GM21737 (cell line): ENCODE measurements at regions not wholly inside any gene's neighbourhood (a gene's known extent, or its start where the extent isn't known, plus 50 kb on each side); places are given as distances from the start of the nearest gene placed in this dataset.

Experiments used
- ATAC-seq: cut with Tn5 transposase; IDR thresholded peaks from one replicate; pipeline ENCODE4 v1.9.1; 2021; ENCODE audit warnings: mild to moderate bottlenecking, moderate library complexity; ENCODE audit not compliant: unreplicated experiment

DNA sequence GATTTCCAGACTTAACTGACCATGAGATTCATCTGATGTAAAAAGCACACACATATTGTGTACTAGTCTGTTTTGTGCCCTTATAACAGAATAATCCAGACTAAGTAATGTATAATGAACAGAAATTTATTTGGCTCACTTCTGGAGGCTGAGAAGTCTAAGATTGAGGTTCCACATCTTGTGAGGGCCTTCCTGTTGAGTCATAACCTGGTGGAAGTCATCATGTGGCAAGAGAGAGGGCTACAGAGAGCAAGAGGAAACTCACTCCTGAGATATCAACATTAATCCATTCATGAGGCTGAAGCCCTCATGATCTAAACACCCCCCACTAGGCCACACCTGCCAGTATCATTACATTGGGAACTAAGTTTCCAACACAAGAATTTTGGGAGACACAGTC lies 977.6 kb downstream of the MCTP2 start:
- ATAC-seq, result no peak

DNA sequence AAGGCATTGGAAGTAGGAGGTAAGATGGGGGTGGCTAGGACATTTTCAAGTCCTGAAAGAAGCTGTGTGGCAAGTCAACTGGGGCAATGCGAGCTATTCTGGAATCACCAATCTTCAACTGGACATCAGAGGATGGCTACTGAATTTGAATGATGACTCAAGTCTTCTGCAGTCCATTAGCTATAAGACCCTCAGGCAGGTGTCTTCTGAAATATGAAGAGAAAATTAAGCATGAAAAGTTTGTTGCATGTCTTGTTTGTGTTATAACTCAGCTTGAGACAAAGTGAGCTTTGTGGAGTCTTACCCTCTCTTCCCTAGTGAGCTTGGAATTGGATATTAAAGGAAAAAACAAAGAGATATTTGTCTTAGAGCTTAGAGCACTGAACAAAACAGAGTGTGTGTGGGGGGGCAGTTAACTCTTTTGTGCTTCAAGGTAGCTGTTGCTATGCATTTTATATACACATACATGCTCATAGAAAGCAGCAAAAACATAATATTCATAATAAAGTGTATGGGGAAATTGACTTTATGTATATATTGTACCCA lies 979.1 kb downstream of the MCTP2 start:
- ATAC-seq, result no peak

DNA sequence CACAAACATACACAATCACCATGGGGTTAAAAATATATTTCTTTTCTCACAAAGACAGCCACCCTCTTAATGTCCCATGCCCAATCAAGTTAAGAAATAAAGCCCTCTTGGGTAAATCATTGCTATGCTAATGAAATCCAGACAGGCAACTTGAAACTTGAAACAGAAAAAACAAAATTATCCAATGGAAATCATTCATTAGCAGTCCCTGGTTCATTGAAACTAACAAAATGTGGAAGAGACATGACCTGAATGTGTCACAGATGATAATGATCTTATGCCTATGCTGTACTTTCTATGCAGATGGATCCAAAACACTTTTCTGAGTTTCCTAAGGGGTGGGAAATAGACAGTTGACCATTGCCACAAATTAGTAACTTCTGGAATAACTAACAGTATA lies 983.7 kb downstream of the MCTP2 start:
- ATAC-seq, result no peak

DNA sequence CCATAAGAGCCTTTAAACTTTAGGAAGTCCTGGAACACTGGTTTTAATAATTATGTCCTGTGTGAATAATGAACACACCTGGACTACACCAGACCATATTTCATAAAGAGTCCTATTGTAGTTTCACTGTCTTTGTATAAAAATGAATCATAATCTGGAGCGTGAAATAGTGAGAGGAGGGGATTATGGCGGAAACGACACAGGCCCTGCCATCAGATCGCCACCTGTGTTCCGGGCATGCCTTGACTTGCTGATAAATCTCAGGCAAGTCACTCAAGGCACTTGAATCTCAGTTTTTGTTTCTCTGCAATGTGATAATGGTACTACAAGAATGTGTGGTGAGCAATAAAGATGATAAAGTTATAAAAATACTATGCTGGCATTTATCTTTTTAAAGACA lies 995.5 kb downstream of the MCTP2 start:
- no peak for ATAC-seq

DNA sequence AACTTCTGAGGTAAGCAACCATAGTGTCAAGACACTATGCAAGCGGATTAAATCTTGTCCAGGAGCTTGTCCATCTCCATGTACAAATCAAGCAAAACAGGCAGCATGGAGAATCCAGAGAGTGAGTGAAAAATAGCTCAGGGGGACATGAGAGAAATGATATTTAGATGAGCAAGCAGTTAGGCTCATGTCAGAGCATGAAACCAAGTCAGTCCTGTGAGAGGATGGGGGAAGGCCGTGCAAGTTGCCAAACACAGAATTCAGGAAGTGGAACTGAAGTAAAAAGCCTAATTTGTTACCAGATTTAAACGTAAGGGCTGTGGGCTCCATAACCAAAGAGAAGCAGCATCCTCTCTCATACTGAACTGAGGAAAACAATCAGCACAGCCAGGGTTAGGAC lies 995.9 kb downstream of the MCTP2 start:
- no peak for ATAC-seq

DNA sequence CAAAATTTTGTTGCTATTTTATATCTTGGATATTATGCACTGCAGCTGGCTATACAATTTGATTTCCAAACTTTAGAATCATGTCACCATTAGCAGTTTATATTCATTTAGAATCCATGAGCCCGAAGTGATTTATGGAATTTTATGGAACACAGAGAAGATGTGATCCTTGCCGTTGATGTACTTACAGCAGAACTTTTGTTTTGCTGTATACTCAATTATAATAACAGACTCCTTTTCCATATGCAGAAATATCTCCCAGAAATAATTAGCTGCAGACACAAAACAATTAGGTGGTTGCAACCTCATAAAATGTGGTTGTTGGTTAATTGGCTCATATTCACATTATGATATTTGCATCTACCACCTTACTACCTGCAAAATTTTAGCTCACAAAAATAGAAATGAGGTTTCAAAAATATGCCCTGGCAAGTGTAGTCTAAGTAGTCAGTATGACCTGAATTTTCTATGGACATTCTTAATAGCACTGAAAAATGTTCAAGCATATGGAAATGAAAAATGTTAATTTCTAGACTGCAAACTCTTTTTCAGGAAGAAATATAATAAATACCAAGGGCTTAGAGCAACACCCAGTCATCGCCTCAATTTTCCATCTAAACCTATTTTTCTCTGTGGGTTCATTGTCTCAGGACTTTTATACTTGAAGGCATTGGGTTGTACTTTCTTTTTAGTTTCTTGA lies 997.6 kb downstream of the MCTP2 start:
- ATAC-seq, result no peak

DNA sequence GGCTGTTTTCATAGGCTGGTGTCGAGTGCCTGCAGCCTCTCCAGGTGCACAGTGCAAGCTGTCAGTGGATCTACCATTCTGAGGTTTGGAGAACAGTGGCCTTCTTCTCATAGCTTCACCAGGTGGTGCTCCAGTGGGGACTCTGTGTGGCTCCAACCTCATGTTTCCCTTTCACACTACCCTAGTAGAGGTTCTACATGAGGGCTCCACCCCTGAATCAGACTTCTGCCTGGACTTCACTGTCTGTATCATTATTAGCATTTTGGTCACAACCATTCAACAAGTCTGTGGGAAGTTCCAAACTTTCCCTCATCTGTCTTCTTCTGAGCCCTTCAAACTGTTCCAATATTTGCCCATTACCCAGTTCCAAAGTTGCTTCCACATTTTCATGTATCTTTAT lies 1003.7 kb downstream of the MCTP2 start:
- ATAC-seq, result no peak

DNA sequence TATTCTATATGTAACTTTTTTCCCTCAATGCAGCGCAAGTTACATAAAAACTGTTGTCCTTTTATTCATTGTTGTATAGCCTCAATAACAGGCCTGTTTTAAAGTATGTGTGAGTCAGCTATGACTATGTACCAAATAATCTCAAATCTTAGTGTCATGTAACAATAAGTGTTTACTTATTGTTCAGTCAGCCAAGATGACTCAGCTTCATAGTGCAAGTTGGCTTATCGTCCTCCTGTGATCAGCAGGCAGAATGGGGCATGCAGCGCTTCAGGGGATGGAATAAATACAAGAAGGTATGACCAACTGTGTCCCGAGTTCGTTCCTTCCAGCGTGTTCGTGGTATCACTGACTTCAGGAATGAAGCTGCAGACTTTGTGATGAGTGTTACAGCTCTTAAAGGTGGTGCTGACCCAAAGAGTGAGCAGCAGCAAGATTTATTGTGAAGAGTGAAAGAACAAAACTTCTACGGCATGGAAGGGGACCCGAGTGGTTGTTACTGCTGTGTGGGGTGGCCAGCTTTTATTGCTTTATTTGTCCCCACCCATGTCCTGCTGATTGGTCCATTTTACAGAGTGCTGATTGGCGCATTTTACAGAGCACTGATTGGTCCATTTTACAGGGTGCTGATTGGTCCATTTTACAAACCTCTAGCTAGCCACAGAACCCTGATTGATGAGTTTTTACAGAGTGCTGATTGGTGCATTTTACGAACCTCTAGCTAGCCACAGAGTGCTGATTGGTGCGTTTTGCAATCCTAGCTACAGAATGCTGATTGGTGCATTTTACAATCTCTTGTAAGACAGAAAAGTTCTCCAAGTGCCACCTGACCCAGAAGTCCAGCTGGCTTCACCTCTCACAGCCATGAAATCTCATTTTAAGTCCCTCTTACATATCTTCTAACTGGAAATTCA lies 1016.0 kb downstream of the MCTP2 start:
- ATAC-seq, result no peak

DNA sequence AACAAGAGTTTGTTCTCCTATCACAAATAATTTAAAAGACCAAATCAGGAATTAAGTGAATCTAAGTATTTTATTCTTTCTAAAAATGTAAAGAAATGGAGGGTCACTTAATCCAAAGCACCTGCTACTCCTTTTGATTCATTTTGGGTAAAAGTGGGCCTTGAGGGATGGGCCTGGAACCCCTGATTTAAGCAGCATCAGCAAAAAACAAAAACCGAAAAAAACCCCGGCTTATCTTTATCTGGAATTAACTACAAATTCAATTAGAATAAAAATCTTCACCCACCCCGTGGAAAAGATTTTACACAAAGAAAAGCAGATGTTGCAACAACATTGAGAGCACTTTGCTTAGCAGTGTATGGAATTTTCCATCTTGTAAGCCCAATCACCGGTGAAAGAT lies 1018.2 kb downstream of the MCTP2 start:
- ATAC-seq, result no peak

DNA sequence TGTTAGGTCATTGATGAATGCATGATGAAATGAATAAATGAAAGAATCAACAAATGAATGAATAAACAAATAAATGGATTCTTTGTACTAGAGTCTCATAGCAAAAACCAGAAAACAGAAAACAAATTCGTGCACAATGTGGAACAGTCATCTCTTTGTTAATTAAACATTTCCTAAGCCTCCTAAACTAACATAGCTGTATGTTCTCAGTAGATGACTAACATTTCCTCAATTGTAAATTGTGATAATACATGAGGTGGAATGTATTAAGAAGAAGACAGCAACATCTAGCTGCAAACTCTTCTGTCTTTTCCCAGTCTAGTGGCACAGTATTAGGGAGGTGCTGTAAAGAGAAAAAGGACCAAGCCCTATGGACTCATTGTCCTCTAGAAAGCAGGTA lies 1021.0 kb downstream of the MCTP2 start:
- ATAC-seq, result no peak

DNA sequence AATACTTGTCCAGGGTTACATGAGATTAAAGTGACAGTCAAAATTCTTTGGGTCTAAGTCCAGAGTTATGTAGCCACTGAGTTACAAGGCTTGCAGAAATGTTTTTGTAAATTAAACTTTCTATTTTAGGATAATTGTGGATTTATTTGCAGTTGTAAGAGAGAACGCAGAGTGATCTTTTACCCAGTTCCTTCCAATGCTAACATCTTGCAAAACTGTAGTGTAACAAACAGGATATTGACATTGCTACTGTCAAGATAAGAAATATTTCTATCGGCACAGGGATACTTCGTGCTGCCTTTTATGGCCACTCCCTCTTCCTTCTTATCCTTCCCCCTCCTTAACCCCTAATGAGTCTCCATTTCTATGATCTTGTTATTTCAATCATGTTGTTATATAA lies 1022.9 kb downstream of the MCTP2 start:
- no peak for ATAC-seq

DNA sequence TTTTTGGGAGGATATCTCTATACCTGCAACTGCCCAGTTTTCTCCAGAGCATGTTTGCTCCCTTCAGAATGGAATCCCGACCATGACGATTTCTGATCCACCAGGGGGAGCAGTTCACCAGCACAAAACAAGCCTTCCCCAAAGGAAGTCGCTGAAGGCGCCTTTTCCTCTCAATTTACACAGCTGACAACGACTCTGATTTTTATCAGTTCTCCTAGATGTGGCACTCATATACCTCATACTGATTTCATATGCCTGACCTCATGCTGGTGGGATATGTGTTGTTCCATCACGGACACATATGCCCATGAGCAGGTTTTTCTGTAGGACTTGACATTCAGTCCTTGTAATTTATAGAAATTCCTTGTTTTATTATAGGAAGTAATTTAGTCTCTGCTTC lies 1028.2 kb downstream of the MCTP2 start:
- no peak for ATAC-seq

DNA sequence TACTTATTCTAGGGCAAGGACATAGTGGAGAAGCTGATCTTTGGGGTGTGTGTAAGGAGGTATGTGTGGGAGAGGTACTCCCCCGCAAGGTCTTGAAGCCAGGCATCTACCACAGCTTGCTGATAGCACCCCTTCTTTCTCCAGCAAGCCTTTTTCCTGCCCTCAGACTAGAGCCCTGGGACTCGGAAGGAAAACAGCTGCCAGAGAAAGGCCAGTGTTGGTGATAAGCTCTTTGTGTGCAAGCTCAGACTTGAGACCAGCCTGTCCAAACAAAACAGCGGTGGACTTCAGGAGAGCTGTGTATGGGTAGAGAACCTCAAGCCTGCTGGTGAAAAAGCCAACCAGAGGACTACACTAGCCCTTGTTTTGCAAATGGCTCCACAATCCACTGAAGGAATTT lies 1028.6 kb downstream of the MCTP2 start:
- no peak for ATAC-seq

DNA sequence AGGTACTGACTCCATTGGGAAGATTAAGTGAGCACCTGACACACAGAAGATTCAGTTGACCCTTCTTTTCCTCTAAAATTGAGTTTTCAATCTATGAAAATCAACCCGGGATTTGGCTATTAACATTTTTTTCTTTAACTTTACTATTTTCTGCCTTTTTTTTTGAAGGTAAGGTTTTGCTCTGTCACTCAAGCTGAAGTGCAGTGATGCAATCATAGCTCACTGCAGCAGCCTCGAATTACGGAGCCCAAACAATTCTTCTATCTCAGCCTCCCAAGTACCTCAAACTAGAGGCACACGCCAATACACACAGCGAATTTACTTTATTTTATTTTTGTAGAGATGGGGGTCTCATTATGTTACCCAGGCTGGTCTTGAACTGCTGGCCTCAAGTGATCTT lies 1029.5 kb downstream of the MCTP2 start:
- ATAC-seq, result no peak

DNA sequence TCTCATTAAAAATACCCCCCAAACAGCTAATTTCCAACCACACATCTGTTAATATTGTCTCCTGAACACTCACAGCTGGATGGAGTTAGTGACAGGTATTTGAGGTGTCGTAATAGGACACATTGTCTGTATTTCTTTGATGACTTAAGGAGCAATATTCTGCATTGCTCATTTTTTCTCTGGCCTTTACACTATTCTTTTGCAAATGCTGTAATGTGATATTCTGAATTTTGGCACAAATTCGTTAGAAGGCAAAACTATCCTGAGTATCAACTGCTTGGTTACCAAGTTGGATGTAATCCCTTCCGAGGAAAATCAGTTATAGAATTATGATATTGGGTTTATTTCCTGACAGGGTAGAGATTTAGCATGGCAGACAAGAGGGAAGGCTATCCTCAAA lies 1030.2 kb downstream of the MCTP2 start:
- no peak for ATAC-seq

DNA sequence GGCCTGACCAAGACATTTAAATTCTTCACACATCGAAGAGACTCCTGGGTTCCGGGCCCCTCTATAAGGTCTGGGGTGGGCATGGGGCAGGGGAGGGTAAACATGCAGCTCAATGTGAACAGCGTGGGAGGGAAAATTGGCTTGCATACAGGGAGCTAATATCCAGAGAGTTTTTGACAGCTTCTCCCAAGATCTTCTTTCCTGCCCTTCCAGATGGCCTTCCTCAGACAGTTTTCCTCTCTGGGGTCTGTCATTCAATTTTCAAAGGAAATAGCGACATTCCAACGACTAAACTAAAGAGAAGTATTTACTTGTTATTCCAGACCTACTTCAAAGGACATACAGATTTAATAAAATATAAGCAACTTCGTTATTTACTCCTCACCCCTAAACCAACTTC lies 1030.6 kb downstream of the MCTP2 start:
- ATAC-seq, result no peak

DNA sequence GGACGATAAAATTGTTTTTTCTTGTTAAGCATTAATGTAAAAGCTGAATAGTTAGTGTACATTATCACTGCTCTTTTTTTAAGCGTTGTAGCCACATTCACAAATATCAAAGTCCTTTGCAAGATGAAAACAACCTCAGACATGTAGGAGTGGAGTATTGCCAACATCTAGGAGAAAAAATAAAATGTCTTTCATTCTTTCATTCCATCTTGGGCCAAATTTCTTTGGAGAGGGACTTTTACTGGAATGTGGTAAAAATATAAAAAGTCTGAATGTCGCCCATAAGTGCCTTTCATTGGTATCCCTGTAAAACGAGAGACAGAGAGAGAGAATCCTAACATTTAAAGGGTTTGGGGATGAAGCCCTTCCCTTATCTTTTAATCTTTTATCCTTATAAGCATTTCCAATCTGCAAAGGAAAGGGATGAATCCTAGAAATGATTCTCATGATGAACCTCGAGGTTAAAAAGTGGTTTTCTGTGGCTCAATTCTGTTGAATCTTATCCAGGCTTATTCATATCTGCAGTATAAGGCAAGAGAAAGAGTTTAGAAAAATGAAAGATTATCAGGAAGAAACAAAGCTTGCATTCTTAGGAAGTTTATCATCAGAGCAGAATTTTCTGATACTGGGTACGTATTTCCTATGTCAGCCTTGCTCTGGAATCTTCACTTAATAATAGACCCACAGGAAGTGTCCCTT lies 1031.7 kb downstream of the MCTP2 start:
- ATAC-seq, result no peak

DNA sequence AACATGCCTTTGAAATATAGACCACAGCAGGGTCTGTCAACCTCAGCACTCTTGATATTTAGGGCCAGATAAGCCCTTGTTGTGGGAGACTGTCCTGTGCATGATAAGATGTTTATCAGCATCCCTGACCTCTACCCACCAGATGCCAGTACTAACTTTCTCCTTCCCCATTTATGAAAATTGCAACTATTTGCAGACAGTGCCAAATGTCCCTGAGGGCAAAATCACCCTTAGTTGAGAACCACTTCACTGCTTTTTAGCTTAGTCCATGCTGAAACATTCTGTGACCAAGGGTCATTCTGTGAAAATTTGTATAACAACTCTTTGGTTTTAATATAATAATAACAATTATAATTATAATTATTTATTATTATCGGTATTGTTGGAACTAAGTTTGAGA lies 1032.4 kb downstream of the MCTP2 start:
- no peak for ATAC-seq

DNA sequence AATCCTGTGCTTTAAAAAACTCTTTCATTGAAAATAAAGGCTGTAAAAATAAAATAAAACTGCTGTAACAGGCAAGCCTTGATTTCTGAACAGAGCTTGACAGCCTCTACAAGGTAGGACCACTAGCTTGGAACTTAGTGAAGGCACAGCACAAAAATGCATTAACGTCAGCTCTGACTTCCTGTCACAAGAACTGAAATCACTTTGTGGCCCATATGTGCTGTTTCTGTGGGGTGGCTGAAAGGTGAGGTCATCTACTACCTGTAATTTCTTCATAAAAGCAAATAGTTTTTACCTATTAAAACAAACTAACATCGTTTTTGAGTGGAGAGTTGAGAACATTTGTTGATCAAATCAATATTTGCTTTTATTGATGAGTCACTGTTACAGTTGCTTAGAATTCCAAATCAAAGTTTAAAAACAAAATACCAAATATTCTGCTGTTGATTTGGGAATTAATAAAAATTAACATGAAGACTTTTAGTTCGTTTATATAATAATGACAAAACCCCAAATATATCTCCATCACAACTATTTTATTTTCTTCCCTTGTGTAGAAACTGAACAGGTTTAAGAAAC lies 1034.1 kb downstream of the MCTP2 start:
- no peak for ATAC-seq

DNA sequence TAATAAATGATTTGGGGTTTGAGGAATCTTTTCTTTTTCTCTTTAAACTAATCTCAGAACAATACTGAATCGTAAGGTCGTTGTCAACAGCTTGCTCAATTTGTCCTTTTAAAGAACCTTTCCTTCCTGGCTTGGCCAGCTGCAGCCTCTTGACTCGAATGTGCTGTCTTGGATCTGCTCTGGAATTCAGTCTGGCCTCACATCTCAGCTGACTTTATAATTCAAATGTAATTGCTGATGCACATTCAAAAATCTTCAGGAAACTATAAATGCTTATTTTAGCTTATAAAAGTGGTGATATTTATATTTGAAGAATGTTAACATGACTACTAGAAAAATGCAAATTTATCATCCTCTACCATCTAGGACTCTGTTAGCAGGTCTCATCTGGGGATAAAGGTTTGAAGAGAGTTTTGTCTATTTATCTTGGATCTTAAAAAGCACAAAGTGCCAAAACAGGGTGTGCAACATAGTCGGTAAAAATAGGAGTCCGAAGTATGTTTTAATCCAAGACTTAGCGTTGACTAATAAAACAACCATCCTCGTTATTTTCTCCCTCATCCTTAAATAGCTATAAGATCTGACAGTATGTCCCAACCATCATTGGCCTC lies 1035.2 kb downstream of the MCTP2 start:
- no peak for ATAC-seq

DNA sequence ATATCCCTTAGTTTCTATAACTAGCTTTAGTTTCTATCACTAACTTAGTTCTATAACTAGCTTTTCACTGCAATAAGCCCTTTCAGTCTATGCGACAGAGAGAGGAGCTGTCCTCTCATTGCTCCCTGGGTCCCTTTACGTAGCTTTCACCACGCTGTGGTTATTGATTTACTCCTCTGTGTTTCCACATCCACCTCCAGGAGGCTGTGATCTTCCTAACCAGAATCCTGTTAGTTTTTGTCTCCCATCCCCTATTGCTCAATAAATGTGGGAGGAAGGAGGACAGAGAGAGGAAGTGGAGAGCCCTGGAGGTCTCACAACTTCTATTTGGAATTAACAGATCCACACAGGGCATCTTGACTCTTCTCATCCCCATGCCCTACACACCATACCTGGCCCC lies 1036.1 kb downstream of the MCTP2 start:
- no peak for ATAC-seq
